ENCODE measurements at regions not wholly inside any gene's neighbourhood (a gene's known extent, or its start where the extent isn't known, plus 50 kb on each side); places are given as distances from the start of the nearest gene placed in this dataset.

- DNase-seq (ENCODE audit: low read depth in 4 of 4, low spot score in 3 of 4), result no peak
Observed at GRCh38 chr20:21033817-21034216, 72.3 kb downstream of the LINC00237 start.

GRCh38 chr20:21031666-21032065 lies 74.5 kb downstream of the LINC00237 start:
- no peak for DNase-seq (ENCODE audit: low read depth in 4 of 4, low spot score in 3 of 4)

GRCh38 chr20:21029341-21029740 lies 76.8 kb downstream of the LINC00237 start:
- no peak for DNase-seq (ENCODE audit: low read depth in 4 of 4, low spot score in 3 of 4)

- no peak for DNase-seq (ENCODE audit: low read depth in 4 of 4, low spot score in 3 of 4)
Observed at GRCh38 chr20:21028921-21029320, 77.2 kb downstream of the LINC00237 start.

DNA sequence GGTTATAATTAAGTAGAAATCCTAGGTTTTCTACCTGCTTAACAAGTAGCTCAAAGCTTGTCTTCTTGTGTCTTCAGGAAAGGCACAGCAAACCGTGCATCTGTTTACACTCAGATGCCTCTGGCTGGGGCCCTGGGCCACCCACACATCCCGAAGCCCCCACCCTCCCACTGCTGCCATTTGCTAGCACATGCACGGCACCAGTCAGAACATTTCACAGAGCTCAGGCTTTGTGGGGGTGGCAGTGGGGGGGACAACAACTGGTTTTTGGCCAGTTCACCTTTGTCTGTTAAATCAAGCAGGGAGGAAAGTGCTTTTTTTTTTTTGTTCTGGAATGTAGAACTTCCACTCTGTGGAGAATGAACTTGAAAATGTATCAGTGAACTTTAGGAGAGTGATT lies 77.7 kb downstream of the LINC00237 start:
- no peak for DNase-seq (ENCODE audit: low read depth in 4 of 4, low spot score in 3 of 4)

GRCh38 chr20:21027569-21027968 lies 78.6 kb downstream of the LINC00237 start:
- DNase-seq (ENCODE audit: low read depth in 4 of 4, low spot score in 3 of 4), result no peak

GRCh38 chr20:21026951-21027350 lies 79.2 kb downstream of the LINC00237 start:
- DNase-seq (ENCODE audit: low read depth in 4 of 4, low spot score in 3 of 4), result no peak

DNA sequence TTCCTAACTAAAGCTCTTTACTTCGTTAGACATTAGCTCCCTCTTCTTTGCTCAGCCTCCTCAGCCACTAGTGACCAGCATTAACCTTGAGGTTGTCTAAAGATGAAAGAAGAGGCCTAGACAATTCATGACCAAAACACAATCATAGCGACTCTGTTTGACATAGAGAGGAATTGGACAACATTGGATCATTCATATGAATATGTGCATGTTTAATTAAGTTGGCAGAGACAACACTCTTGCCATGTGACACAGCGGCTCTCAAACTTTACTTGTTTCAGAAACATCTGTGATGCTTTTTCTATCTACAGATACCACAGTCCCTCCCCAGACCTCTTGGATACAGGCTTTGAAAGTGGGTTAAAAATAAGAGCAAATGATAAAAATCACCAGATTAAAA lies 81.7 kb downstream of the LINC00237 start:
- DNase-seq (ENCODE audit: low read depth in 4 of 4, low spot score in 3 of 4), result no peak

GRCh38 chr20:21022925-21023324 lies 83.2 kb downstream of the LINC00237 start:
- DNase-seq (ENCODE audit: low read depth in 4 of 4, low spot score in 3 of 4), result no peak

GRCh38 chr20:21021472-21021790 lies 84.7 kb downstream of the LINC00237 start:
- no peak for DNase-seq (ENCODE audit: low read depth in 4 of 4, low spot score in 3 of 4)

- DNase-seq (ENCODE audit: low read depth in 4 of 4, low spot score in 3 of 4), result no peak
Observed at GRCh38 chr20:21020659-21021471, 85.3 kb downstream of the LINC00237 start.

DNA sequence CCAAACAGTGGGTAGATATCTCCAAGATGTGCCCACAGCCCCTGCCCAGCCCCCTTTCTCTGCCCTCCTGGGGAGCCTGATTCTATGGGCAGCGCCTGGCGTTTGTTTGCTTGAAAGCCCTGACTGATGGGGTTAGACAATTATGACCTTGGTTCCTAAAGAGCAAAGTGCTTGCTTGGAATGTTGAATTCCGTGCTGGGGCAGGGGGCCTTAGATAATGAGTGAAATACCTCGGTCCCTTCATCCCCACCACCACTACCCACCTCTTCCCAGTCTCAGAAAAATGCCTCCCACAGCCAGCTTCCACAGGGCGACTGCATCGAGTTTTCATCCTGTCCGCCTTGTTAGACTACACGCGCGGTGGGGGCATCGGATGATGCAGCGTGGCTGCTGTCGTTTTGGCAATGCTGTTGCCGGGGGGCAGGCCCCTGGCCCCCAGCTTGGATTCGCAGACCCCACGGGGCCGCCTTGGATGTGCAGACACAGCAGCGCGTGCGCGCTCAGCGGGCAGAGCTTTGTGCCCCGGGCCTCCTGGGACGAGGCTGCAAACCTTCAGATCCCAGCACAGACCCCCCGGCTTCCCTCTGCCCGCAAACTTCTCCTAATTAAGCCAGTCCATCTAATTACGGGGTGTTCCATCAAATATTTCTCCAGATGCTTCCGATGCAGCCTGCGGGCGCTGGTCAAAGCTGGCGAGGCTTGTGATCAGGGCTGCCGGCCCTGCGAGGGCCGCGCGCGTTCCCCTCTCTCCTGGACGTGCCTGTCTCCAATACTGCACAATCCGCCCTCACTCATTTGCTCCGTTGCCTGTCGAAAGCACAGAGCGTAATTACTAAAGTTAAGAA lies 86.1 kb downstream of the LINC00237 start:
- DNase-seq (ENCODE audit: low read depth in 4 of 4, low spot score in 3 of 4), result no peak

DNA sequence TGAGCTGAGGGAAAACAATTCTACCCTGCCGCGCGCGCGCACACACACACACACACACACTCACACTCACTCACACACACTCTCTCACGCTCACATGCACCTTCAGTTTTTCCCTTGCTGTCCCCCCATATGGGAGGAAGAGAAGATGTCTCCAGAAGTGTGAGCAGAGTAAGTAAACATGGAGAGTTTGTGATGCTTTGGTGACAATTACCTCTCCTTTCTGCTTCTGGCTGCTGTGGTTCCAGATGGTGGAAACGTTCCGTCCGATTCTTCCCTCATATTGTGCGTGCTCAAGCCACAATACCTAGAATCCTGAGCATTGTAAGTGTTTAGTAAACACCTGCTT lies 86.7 kb downstream of the LINC00237 start:
- DNase-seq (ENCODE audit: low read depth in 4 of 4, low spot score in 3 of 4), result no peak

DNA sequence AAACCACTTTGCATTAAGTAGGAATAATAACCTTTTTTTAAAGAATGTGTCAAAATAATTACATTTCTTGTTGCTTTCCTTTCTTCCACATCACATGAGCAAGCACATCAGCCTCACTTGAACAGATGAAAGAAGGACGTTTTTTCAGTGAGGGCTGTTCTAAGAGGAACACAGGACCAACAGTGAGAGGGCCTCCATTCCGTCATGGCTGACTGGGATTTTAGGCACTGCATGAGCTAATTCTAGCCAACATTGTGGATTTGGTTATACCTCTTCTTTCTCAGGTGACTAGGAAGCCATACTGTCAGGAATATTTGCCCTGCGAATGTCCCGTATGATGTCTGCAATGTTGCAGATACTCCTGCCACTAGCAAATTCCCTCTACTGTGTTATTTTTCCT lies 87.6 kb downstream of the LINC00237 start:
- no peak for DNase-seq (ENCODE audit: low read depth in 4 of 4, low spot score in 3 of 4)

GRCh38 chr20:21017528-21018085 lies 88.6 kb downstream of the LINC00237 start:
- no peak for DNase-seq (ENCODE audit: low read depth in 4 of 4, low spot score in 3 of 4)

- no peak for DNase-seq (ENCODE audit: low read depth in 4 of 4, low spot score in 3 of 4)
Observed at GRCh38 chr20:21016751-21017150, 89.4 kb downstream of the LINC00237 start.

- DNase-seq (ENCODE audit: low read depth in 4 of 4, low spot score in 3 of 4), result no peak
Observed at GRCh38 chr20:21014528-21014927, 91.6 kb downstream of the LINC00237 start.

DNA sequence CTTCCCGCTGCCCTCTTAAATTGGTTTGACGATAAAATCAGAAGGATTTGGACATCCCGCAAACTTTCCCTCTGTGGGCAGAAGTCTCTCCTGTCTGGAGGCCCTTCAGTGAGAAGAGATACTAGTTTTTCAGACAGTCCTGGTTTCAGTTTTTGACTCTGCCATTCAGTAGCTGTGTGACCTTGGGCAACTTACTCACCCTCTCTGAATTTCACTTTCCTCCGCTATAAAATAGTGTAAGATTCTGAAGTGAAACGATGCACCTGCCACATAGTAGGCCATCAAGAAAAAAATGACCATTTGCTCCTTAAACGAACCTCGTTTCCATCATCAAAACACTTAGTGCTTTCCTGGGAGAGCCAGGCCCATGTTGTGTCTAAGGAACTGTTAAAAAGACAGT lies 97.2 kb downstream of the LINC00237 start:
- no peak for DNase-seq (ENCODE audit: low read depth in 4 of 4, low spot score in 3 of 4)

DNA sequence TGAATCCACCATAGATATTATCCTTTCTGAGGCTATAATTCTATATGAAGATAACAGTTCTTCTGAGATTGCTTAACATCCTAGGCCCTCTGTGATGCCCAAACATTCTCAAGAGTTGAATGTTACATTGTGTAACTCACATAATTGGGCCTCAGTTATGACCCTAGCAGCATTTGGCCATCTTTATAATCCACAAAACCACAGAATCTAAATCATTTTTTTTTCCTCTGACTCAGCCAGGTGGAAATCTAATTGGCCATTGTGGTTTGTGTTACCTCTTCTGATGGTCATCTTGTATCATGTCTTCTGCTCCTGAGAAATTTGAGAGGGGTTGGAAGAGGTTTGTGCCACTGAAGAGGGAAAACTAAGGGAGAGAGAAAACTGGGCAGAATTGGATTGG lies 99.5 kb downstream of the LINC00237 start:
- no peak for DNase-seq (ENCODE audit: low read depth in 4 of 4, low spot score in 3 of 4)

DNA sequence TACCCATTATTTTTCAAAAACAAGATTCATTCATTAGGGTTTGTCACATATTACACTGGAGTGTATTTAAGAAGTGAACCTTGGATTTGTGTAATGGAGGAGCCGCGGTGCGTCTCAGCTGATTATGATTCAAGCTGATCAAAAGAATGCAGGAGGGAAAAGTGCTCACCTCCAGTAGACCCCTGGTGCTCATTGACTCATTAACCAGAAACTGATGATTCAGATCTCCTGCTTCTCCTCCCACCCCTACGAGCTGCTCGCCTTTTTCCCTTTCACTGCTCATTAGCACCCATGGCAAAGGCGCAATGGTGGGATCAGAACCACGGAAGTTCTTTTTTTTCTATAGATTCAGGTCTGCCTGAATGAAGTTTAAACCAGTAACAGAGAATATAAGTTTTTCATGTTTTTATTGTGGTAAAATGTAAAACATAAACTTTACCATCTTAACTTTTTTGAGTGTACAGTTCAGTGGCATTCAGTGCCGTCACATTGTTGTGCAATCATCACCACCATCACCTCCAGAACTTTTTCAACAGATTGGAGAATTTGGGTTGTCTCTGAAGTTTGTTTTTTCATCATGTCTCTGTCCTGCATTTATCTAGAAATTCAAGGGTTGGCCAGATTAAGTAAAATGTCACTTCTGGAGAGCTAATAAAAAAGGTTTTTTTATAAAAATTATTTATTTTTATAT lies 101.6 kb downstream of the LINC00237 start:
- DNase-seq (ENCODE audit: low read depth in 4 of 4, low spot score in 3 of 4), result no peak

DNA sequence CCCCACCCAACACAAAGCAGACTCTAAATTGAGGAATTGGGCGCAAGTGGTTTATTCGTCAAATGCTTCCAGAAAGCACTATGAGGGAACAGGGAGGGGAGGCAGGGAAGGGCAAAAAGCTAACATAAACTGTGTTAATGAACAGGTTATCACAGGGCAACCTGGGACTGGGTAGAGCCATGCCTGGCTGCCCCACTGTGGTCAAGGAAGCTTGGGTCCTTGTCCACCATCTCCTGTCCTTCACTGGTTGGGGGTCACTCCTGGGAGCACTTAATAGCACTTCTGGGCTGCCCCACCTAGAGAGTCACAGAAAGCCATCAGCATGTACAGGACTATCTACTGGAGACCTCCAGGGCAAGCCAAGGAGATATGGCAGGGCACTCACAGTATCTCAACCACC lies 102.3 kb downstream of the LINC00237 start:
- DNase-seq (ENCODE audit: low read depth in 4 of 4, low spot score in 3 of 4), result no peak
